GM23338 (cell line): ENCODE measurements at regions not wholly inside any gene's neighbourhood (a gene's known extent, or its start where the extent isn't known, plus 50 kb on each side); places are given as distances from the start of the nearest gene placed in this dataset.

Source experiments
- ATAC-seq: fragments of 200-7000 bp; cut with Tn5 transposase; 3 replicates; pipeline ENCODE4 v1.9.1; 2020
- DNase-seq: peaks from one replicate; pipeline ENCODE4 v3.0.0-alpha.2; 2015; ENCODE audit warnings: low spot score
- H2AFZ ChIP-seq: fragments of 200-600 bp; sonication (generic); 2 replicates; pipeline ENCODE4 v1.8.0; 2016; ENCODE audit warnings: antibody characterized with exemption, mild to moderate bottlenecking, moderate library complexity
- H3F3A ChIP-seq: fragments of 200-600 bp; sonication (generic); replicated peaks from 2 replicates; pipeline ENCODE4 v1.8.0; 2017; ENCODE audit warnings: antibody characterized with exemption, mixed run types, low read depth
- H3K27ac ChIP-seq: fragments of 200-600 bp; sonication (generic); 2 replicates; pipeline ENCODE4 v1.6.1; 2016; ENCODE audit warnings: low read depth
- H3K27me3 ChIP-seq: fragments of 200-600 bp; sonication (generic); 2 replicates; pipeline ENCODE4 v1.8.0; 2016; ENCODE audit warnings: mild to moderate bottlenecking, mixed run types, moderate library complexity; ENCODE audit not compliant: insufficient read depth
- H3K36me3 ChIP-seq: fragments of 200-600 bp; sonication (generic); 2 replicates; pipeline ENCODE4 v1.8.0; 2016; ENCODE audit warnings: mild to moderate bottlenecking; ENCODE audit not compliant: insufficient read depth
- H3K4me1 ChIP-seq: fragments of 200-600 bp; sonication (generic); 2 replicates; pipeline ENCODE4 v1.8.0; 2016; ENCODE audit warnings: mild to moderate bottlenecking, moderate library complexity; ENCODE audit not compliant: insufficient read depth
- H3K4me2 ChIP-seq: fragments of 200-600 bp; sonication (generic); 2 replicates; pipeline ENCODE4 v1.7.1; 2017; ENCODE audit warnings: mixed run types
- H3K4me3 ChIP-seq: fragments of 200-600 bp; sonication (generic); 2 replicates; pipeline ENCODE4 v1.6.1; 2016; ENCODE audit warnings: mixed run types
- H3K79me2 ChIP-seq: fragments of 200-600 bp; sonication (generic); replicated peaks from 2 replicates; pipeline ENCODE4 v1.8.0; 2017; ENCODE audit warnings: mild to moderate bottlenecking; ENCODE audit not compliant: insufficient read depth
- H3K9me2 ChIP-seq: fragments of 200-600 bp; sonication (generic); 2 replicates; pipeline ENCODE4 v1.8.0; 2017; ENCODE audit not compliant: insufficient read depth
- H4K20me1 ChIP-seq: fragments of 200-600 bp; sonication (generic); replicated peaks from 2 replicates; pipeline ENCODE4 v1.8.0; 2017; ENCODE audit warnings: mild to moderate bottlenecking; ENCODE audit not compliant: insufficient read depth
- H3K27ac Mint-ChIP-seq: 2 replicates; pipeline ENCODE4 v1.8.0; 2020; ENCODE audit warnings: inconsistent platforms, mild to moderate bottlenecking, moderate library complexity, mixed read lengths
- H3K27me3 Mint-ChIP-seq: 3 replicates; pipeline ENCODE4 v1.8.0; 2022; ENCODE audit warnings: low read depth, mild to moderate bottlenecking, moderate library complexity, mixed read lengths, inconsistent platforms; ENCODE audit not compliant: insufficient read depth, poor library complexity
- H3K36me3 Mint-ChIP-seq: 3 replicates; pipeline ENCODE4 v1.8.0; 2021; ENCODE audit warnings: low read depth, mild to moderate bottlenecking, inconsistent platforms, moderate library complexity, mixed read lengths
- H3K4me1 Mint-ChIP-seq: 3 replicates; pipeline ENCODE4 v1.8.0; 2020; ENCODE audit warnings: mild to moderate bottlenecking, inconsistent platforms, mixed read lengths
- H3K4me3 Mint-ChIP-seq: 3 replicates; pipeline ENCODE4 v1.8.0; 2021; ENCODE audit warnings: moderate library complexity, mild to moderate bottlenecking, inconsistent platforms, mixed read lengths
- H3K9me3 Mint-ChIP-seq: 3 replicates; pipeline ENCODE4 v1.8.0; 2020; ENCODE audit warnings: moderate library complexity, mild to moderate bottlenecking, inconsistent platforms, mixed read lengths
- CREB1 ChIP-seq: fragments of 250-450 bp; sonication (Bioruptor Pico); IDR thresholded peaks from 2 replicates; pipeline ENCODE4 v1.5.0; 2020; ENCODE audit warnings: low read depth, mild to moderate bottlenecking, moderate library complexity
- JUNB ChIP-seq: IDR thresholded peaks from one replicate; pipeline ENCODE4 v1.6.1; 2016; ENCODE audit warnings: antibody characterized with exemption; ENCODE audit not compliant: unreplicated experiment
- NANOG ChIP-seq: IDR thresholded peaks from 2 replicates; pipeline ENCODE4 v1.6.1; 2016; ENCODE audit warnings: antibody characterized with exemption, borderline replicate concordance
- POLR2AphosphoS5 ChIP-seq: IDR thresholded peaks from 2 replicates; pipeline ENCODE4 v1.6.1; 2016; ENCODE audit warnings: antibody characterized with exemption, low read depth
- REST ChIP-seq: IDR thresholded peaks from one replicate; pipeline ENCODE4 v1.6.1; 2018; ENCODE audit warnings: antibody characterized with exemption; ENCODE audit not compliant: unreplicated experiment
- STAT1 ChIP-seq: IDR thresholded peaks from one replicate; pipeline ENCODE4 v1.6.1; 2016; ENCODE audit warnings: antibody characterized with exemption; ENCODE audit not compliant: unreplicated experiment
- ZNF114 ChIP-seq: fragments of 250-450 bp; sonication (Bioruptor Pico); IDR thresholded peaks from 2 replicates; pipeline ENCODE4 v1.5.0; 2020; ENCODE audit warnings: mild to moderate bottlenecking, moderate library complexity

- Mint-ChIP-seq H3K4me3 (no peak overlapping the region), H3K9me3 (no peaks in the 10 kb centered on the region), H3K27ac (no peak overlapping the region), H3K36me3 (no peaks in the 10 kb centered on the region), H3K27me3 (no peaks in the 10 kb centered on the region), H3K4me1 (no peaks in the 10 kb centered on the region)
- H4K20me1 ChIP-seq, result no peaks in the 10 kb centered on the region
- no peaks in the 10 kb centered on the region for H3K27me3 ChIP-seq
- no peak overlapping the region for H3K4me2 ChIP-seq
- no peaks in the 10 kb centered on the region for H3K36me3 ChIP-seq
- H3K4me3 ChIP-seq, result no peak overlapping the region
- no peaks in the 10 kb centered on the region for H3F3A ChIP-seq
- no peaks in the 10 kb centered on the region for H3K79me2 ChIP-seq
- H3K27ac ChIP-seq, result no peak overlapping the region
- no peak for DNase-seq
- no peaks in the 10 kb centered on the region for H3K4me1 ChIP-seq
- no peaks in the 10 kb centered on the region for H3K9me2 ChIP-seq
- ATAC-seq, result no peak
- no peak overlapping the region for H2AFZ ChIP-seq
- no peak for TF ChIP-seq CREB1 (CRISPR knock-in tag)
Measured at GRCh38 chr7:131174855-131175254, 152.8 kb upstream of the MKLN1 start.

GRCh38 chr7:131182446-131183058, 145.1 kb upstream of the MKLN1 start:
- H3K4me1 ChIP-seq, result no peaks in the 10 kb centered on the region
- H4K20me1 ChIP-seq, result no peaks in the 10 kb centered on the region
- no peak overlapping the region for H2AFZ ChIP-seq
- no peak overlapping the region for H3K27ac ChIP-seq
- Mint-ChIP-seq H3K36me3 (no peaks in the 10 kb centered on the region), H3K4me1 (peaks cover 11% of the 10 kb centered on the region), H3K4me3 (no peak overlapping the region), H3K9me3 (no peaks in the 10 kb centered on the region), H3K27me3 (no peaks in the 10 kb centered on the region), H3K27ac (no peak overlapping the region)
- no peak for TF ChIP-seq STAT1
- no peaks in the 10 kb centered on the region for H3K36me3 ChIP-seq
- H3K9me2 ChIP-seq, result no peaks in the 10 kb centered on the region
- no peak overlapping the region for H3K4me2 ChIP-seq
- no peak overlapping the region for H3K4me3 ChIP-seq
- DNase-seq (no peak), ATAC-seq (no peak)
- H3K27me3 ChIP-seq, result no peaks in the 10 kb centered on the region
- no peaks in the 10 kb centered on the region for H3K79me2 ChIP-seq
- H3F3A ChIP-seq, result no peaks in the 10 kb centered on the region

- Mint-ChIP-seq H3K36me3 (peaks cover under 1% of the 10 kb centered on the region; the same call in 1 of the 3 replicates), H3K27me3 (no peaks in the 10 kb centered on the region), H3K4me3 (no peak overlapping the region), H3K9me3 (no peaks in the 10 kb centered on the region), H3K27ac (no peak overlapping the region), H3K4me1 (peaks cover 14% of the 10 kb centered on the region)
- no peak for ATAC-seq
- Histone ChIP-seq H3K27ac (no peak overlapping the region), H2AFZ (no peak overlapping the region), H3F3A (no peaks in the 10 kb centered on the region), H3K4me3 (no peak overlapping the region), H4K20me1 (no peaks in the 10 kb centered on the region), H3K36me3 (no peaks in the 10 kb centered on the region), H3K4me2 (no peak overlapping the region), H3K79me2 (no peaks in the 10 kb centered on the region), H3K9me2 (no peaks in the 10 kb centered on the region), H3K27me3 (no peaks in the 10 kb centered on the region), H3K4me1 (no peaks in the 10 kb centered on the region)
- no peak for TF ChIP-seq ZNF114 (CRISPR knock-in tag)
- TF ChIP-seq JUNB, result no peak
- TF ChIP-seq REST, result no peak
- no peak for TF ChIP-seq NANOG
- no peak for TF ChIP-seq POLR2AphosphoS5
- no peak for DNase-seq
Measured at GRCh38 chr7:131183072-131183471, 144.6 kb upstream of the MKLN1 start.
